H1 (cell line): ENCODE measurements at regions not wholly inside any gene's neighbourhood (a gene's known extent, or its start where the extent isn't known, plus 50 kb on each side); places are given as distances from the start of the nearest gene placed in this dataset.

ENCODE experiments used
- CTCF ChIA-PET: fragments of 300-600 bp; sonication (Branson Sonifier 250); formaldehyde crosslinking; loops from one replicate; lab custom pipeline; 2021; ENCODE audit not compliant: partially characterized antibody; lab: Charles Lee
- POLR2A ChIA-PET: fragments of 300-600 bp; sonication (Branson Sonifier 250); formaldehyde crosslinking; loops from one replicate; lab custom pipeline; 2021; ENCODE audit warnings: inconsistent platforms; ENCODE audit not compliant: partially characterized antibody; lab: Charles Lee
- DNase-seq, 2 experiments: peaks; one replicate each; pipeline versions ENCODE4 v3.0.0 to v3.0.0-alpha.2; 2010 to 2022; ENCODE audit warnings: low spot score in 2 of 2, low read depth in 1 of 2, mixed read lengths in 1 of 2
- FAIRE-seq: peaks from 2 replicates; lab custom pipeline; 2011; peaks lifted over from hg19 to GRCh38; lab: Jason Lieb, UNC
- H2AFZ ChIP-seq: 2 replicates; pipeline ENCODE4 v1.8.1; 2012; ENCODE audit warnings: low read length, inconsistent platforms
- H2AK5ac ChIP-seq: 2 replicates; pipeline ENCODE4 v1.6.1; 2013; ENCODE audit warnings: low read depth, low read length
- H2BK120ac ChIP-seq: replicated peaks from 2 replicates; pipeline ENCODE3; 2013; ENCODE audit warnings: low read depth, low read length, inconsistent platforms
- H2BK12ac ChIP-seq: 2 replicates; pipeline ENCODE4 v1.6.1; 2013; ENCODE audit warnings: low read depth, low read length
- H2BK15ac ChIP-seq: 2 replicates; pipeline ENCODE4 v1.6.1; 2013; ENCODE audit warnings: low read length
- H2BK20ac ChIP-seq: 2 replicates; pipeline ENCODE4 v1.6.1; 2013; ENCODE audit warnings: low read length
- H2BK5ac ChIP-seq: 2 replicates; pipeline ENCODE4 v1.6.1; 2013; ENCODE audit warnings: low read depth, low read length
- H3K14ac ChIP-seq: 2 replicates; pipeline ENCODE4 v1.6.1; 2013; ENCODE audit warnings: inconsistent platforms; ENCODE audit not compliant: insufficient read length
- H3K18ac ChIP-seq: 2 replicates; pipeline ENCODE4 v1.6.1; 2013; ENCODE audit warnings: low read length; ENCODE audit errors: extremely low read depth
- H3K23ac ChIP-seq: 2 replicates; pipeline ENCODE4 v1.6.1; 2013; ENCODE audit warnings: inconsistent platforms; ENCODE audit not compliant: insufficient read length
- H3K23me2 ChIP-seq: 2 replicates; pipeline ENCODE4 v1.6.1; 2013; ENCODE audit warnings: low read depth, low read length
- H3K27ac ChIP-seq: 2 replicates; pipeline ENCODE4 v1.6.1; 2011; ENCODE audit warnings: low read depth, low read length, inconsistent platforms
- H3K27me3 ChIP-seq, 4 experiments: replicated peaks in 1 of 4; 1 replicate in 1 of 4; 2 replicates in 3 of 4; pipeline versions ENCODE4 v1.6.1 to v1.8.1; 2011 to 2013; ENCODE audit warnings: low read length in 3 of 4, mild to moderate bottlenecking in 3 of 4, inconsistent platforms in 2 of 4, mixed read lengths in 2 of 4, moderate library complexity in 1 of 4; ENCODE audit not compliant: control insufficient read depth in 3 of 4, insufficient read depth in 3 of 4; ENCODE audit errors: extremely low read depth in 1 of 4
- H3K36me3 ChIP-seq, 4 experiments: 2 replicates each; pipeline versions ENCODE4 v1.6.1 to v1.8.1; 2011 to 2013; ENCODE audit warnings: mild to moderate bottlenecking in 4 of 4, low read length in 3 of 4, moderate library complexity in 2 of 4, control low read depth in 1 of 4, inconsistent platforms in 1 of 4; ENCODE audit not compliant: insufficient read depth in 4 of 4, control insufficient read depth in 2 of 4
- H3K4ac ChIP-seq: replicated peaks from 2 replicates; pipeline ENCODE3; 2013; ENCODE audit warnings: low read length, low read depth, mixed read lengths, inconsistent platforms; ENCODE audit not compliant: insufficient read length
- H3K4me1 ChIP-seq, 4 experiments: replicated peaks in 1 of 4; 1 replicate in 1 of 4; 2 replicates in 3 of 4; pipeline versions ENCODE4 v1.6.1 to v1.8.1; 2011 to 2013; ENCODE audit warnings: low read length in 3 of 4, inconsistent platforms in 2 of 4, mixed read lengths in 1 of 4; ENCODE audit not compliant: insufficient read depth in 4 of 4, control insufficient read depth in 3 of 4
- H3K4me2 ChIP-seq, 2 experiments: 2 replicates each; pipeline versions ENCODE4 v1.6.1 to v1.8.1; 2011 to 2013; ENCODE audit warnings: low read depth in 2 of 2, low read length in 2 of 2, control low read depth in 1 of 2, inconsistent platforms in 1 of 2, mild to moderate bottlenecking in 1 of 2; ENCODE audit not compliant: insufficient read depth in 1 of 2
- H3K4me3 ChIP-seq, 4 experiments: fragments of 200-600, 300-600 bp in 1 of 4; sonication (generic), shearing (Covaris generic), sonication (Bioruptor Twin) in 1 of 4; 2 replicates each; pipeline versions ENCODE4 v1.5.1 to v1.8.1; 2011 to 2016; ENCODE audit warnings: low read length in 4 of 4, low read depth in 3 of 4, control low read depth in 2 of 4, inconsistent platforms in 2 of 4, mild to moderate bottlenecking in 2 of 4, mixed read lengths in 1 of 4, moderate library complexity in 1 of 4; ENCODE audit not compliant: insufficient read depth in 2 of 4; ENCODE audit errors: extremely low read depth in 1 of 4
- H3K56ac ChIP-seq: replicated peaks from 2 replicates; pipeline ENCODE3; 2013; ENCODE audit warnings: low read depth, mild to moderate bottlenecking, mixed read lengths, low read length, inconsistent platforms; ENCODE audit not compliant: insufficient read length
- H3K79me1 ChIP-seq: 2 replicates; pipeline ENCODE4 v1.6.1; 2013; ENCODE audit warnings: low read depth, low read length, control low read depth
- H3K79me2 ChIP-seq, 2 experiments: 2 replicates each; pipeline versions ENCODE4 v1.6.1 to v1.8.1; 2012 to 2013; ENCODE audit warnings: low read length in 2 of 2, mild to moderate bottlenecking in 2 of 2, inconsistent platforms in 1 of 2; ENCODE audit not compliant: insufficient read depth in 2 of 2, control insufficient read depth in 1 of 2
- H3K9ac ChIP-seq, 4 experiments: replicated peaks in 1 of 4; 1 replicate in 1 of 4; 2 replicates in 3 of 4; pipeline versions ENCODE4 v1.6.1 to v1.8.1; 2011 to 2013; ENCODE audit warnings: low read depth in 3 of 4, low read length in 3 of 4, control low read depth in 2 of 4, mild to moderate bottlenecking in 2 of 4, moderate library complexity in 2 of 4, inconsistent platforms in 1 of 4; ENCODE audit errors: extremely low read depth in 1 of 4
- H3K9me3 ChIP-seq, 2 experiments: 2 replicates each; pipeline versions ENCODE4 v1.6.1 to v1.8.1; 2012 to 2013; ENCODE audit warnings: mild to moderate bottlenecking in 2 of 2, moderate library complexity in 2 of 2, control low read depth in 1 of 2, inconsistent platforms in 1 of 2, low read depth in 1 of 2, low read length in 1 of 2, mixed read lengths in 1 of 2; ENCODE audit not compliant: insufficient read depth in 2 of 2
- H4K20me1 ChIP-seq, 2 experiments: replicated peaks in 1 of 2; 2 replicates each; pipeline versions ENCODE3 to v1.8.1; 2011 to 2013; ENCODE audit warnings: inconsistent platforms in 2 of 2, low read length in 2 of 2, mild to moderate bottlenecking in 1 of 2; ENCODE audit not compliant: insufficient read depth in 2 of 2, control insufficient read depth in 1 of 2
- H4K5ac ChIP-seq: 2 replicates; pipeline ENCODE4 v1.6.1; 2013; ENCODE audit warnings: low read length, low read depth, mixed read lengths, inconsistent platforms; ENCODE audit not compliant: insufficient read length
- H4K8ac ChIP-seq: 2 replicates; pipeline ENCODE4 v1.8.0; 2013; ENCODE audit warnings: mild to moderate bottlenecking, moderate library complexity, low read length, inconsistent platforms; ENCODE audit not compliant: insufficient read depth; ENCODE audit errors: extremely low read depth
- H4K91ac ChIP-seq: replicated peaks from 2 replicates; pipeline ENCODE3; 2013; ENCODE audit warnings: low read length, mixed read lengths, inconsistent platforms; ENCODE audit not compliant: insufficient read length
- CBX5 ChIP-seq: fragments of 300-800, 300-1000 bp; sonication (generic); IDR thresholded peaks from 2 replicates; pipeline ENCODE4 v1.7.1; 2016; ENCODE audit warnings: antibody characterized with exemption, low read length, low read depth
- EGR1 ChIP-seq: IDR thresholded peaks from 2 replicates; pipeline ENCODE4 v1.6.1; 2011; ENCODE audit warnings: low read depth, low read length, borderline replicate concordance
- GABPA ChIP-seq: IDR thresholded peaks from 2 replicates; pipeline ENCODE4 v1.6.1; 2011; ENCODE audit warnings: mild to moderate bottlenecking, low read length, moderate library complexity, borderline replicate concordance; ENCODE audit not compliant: insufficient read depth
- RFX5 ChIP-seq: IDR thresholded peaks from 2 replicates; pipeline ENCODE4 v1.6.1; 2011; ENCODE audit warnings: low read depth, low read length, improper control_type of control experiment, borderline replicate concordance
- RXRA ChIP-seq: IDR thresholded peaks from 2 replicates; pipeline ENCODE4 v1.6.1; 2011; ENCODE audit warnings: low read depth, mild to moderate bottlenecking, low read length, moderate library complexity; ENCODE audit not compliant: insufficient read depth
- SIX5 ChIP-seq: IDR thresholded peaks from 2 replicates; pipeline ENCODE4 v1.6.1; 2011; ENCODE audit warnings: mild to moderate bottlenecking, low read depth, low read length
- ZNF274 ChIP-seq: IDR thresholded peaks from 2 replicates; pipeline ENCODE4 v1.7.0; 2012; ENCODE audit warnings: low read length, borderline replicate concordance; ENCODE audit errors: extremely low read depth
- WGBS, 2 experiments: shearing (Covaris generic) in 1 of 2; methylation state at CpG; one replicate each; pipeline versions ENCODE4 v1.1.6 to v1.1.7; 2013 to 2015; ENCODE audit warnings: low lambda C conversion rate in 2 of 2, mixed read lengths in 2 of 2, inconsistent platforms in 1 of 2, low coverage in 1 of 2, missing lambda C conversion rate in 1 of 2; ENCODE audit not compliant: insufficient replicate concordance in 2 of 2, insufficient coverage in 1 of 2, insufficient read length in 1 of 2; ENCODE audit errors: extremely low coverage in 1 of 2, missing lambda C conversion rate in 1 of 2; 5-methylcytosine and 5-hydroxymethylcytosine counted together

GRCh38 chr10:120975072-120975867 is 124.1 kb downstream of the WDR11 start:
- FAIRE-seq (no peak), DNase-seq (no peak)
- H3K14ac ChIP-seq: no peak overlapping the region
- POLR2A ChIA-PET: no interaction called here
- H3K36me3 ChIP-seq: no peaks in the 10 kb centered on the region
- TF ChIP-seq GABPA (no peak), RXRA (no peak), ZNF274 (no peak), CBX5 (no peak), EGR1 (no peak), RFX5 (no peak), SIX5 (no peak)
- H2BK120ac ChIP-seq: no peak overlapping the region
- H2BK20ac ChIP-seq: no peak overlapping the region
- WGBS, 2 experiments: 87% methylated on average over 4 of the region's 4 CpGs; no CpG with 5 or more reads in 1 of the 2 experiments
- no peak overlapping the region for H3K18ac ChIP-seq
- H3K27me3 ChIP-seq: peaks cover 2 to 20% (median 18%) of the 10 kb centered on the region in 4 experiments
- H2BK5ac ChIP-seq: no peak overlapping the region
- H3K79me2 ChIP-seq: no peaks in the 10 kb centered on the region
- no peak overlapping the region for H3K56ac ChIP-seq
- H4K91ac ChIP-seq: no peak overlapping the region
- no peak overlapping the region for H4K8ac ChIP-seq
- H3K4me3 ChIP-seq: no peak overlapping the region
- no peak overlapping the region for H4K5ac ChIP-seq
- H4K20me1 ChIP-seq: no peaks in the 10 kb centered on the region
- no peak overlapping the region for H2AK5ac ChIP-seq
- no peak overlapping the region for H3K27ac ChIP-seq
- no peak overlapping the region for H3K4ac ChIP-seq
- H3K9me3 ChIP-seq: peaks cover 6 to 16% of the 10 kb centered on the region in 2 experiments; a peak in 2 of 4 replicates
- H3K23me2 ChIP-seq: peaks cover 5% of the 10 kb centered on the region
- peaks cover 4 to 13% (median 7%) of the 10 kb centered on the region in 4 experiments for H3K4me1 ChIP-seq
- no peak overlapping the region for H3K9ac ChIP-seq
- CTCF ChIA-PET: interaction anchor here (0.6 to 1.2 kb wide), 2 partner anchors 26 to 646 kb away, joined by 3 to 4 read pairs; no protein-coding TSS in a partner anchor
- H3K79me1 ChIP-seq: no peaks in the 10 kb centered on the region
- no peak overlapping the region for H3K23ac ChIP-seq
- H2BK15ac ChIP-seq: no peak overlapping the region
- H2AFZ ChIP-seq: no peak overlapping the region
- H3K4me2 ChIP-seq: no peak overlapping the region
- no peak overlapping the region for H2BK12ac ChIP-seq
